ENCODE measurements at regions not wholly inside any gene's neighbourhood (a gene's known extent, or its start where the extent isn't known, plus 50 kb on each side); places are given as distances from the start of the nearest gene placed in this dataset.
"Not testable (repeated sequence)": the region's sequence is repeated elsewhere in the genome, so short reads cannot be mapped to it uniquely, and the experiment has no call there.

DNA sequence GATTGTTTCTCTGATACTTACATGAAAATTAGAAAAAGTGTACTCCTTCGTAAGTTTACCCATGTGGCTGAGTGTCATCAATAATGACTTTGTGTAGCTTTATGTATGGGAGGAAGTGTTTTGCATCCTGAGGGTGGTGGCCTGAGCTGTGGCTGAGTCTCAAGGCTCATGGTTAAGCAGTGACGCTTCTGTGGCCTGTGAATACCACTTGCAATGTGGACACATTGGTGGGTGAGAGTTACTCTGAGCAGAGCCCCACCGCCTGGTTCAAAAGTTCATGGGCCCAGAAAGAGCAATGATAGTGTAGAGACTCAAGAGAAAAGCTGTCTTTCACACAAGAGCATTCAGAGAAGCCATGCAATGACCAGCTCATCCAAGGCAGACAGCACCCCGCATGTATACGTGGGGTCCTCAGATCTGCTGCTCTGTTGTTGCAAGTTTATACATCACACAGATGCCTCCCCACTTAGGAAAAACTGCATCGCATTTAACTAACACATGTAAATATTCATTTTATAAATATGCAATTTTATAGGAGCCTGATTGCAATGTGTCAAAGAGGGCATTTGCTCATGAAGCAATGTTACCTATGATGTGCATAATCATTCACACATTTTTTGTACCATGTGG, 55.1 kb upstream of the FRMD6 start:
- Histone ChIP-seq H3K4me1 (ENCODE audit: control insufficient read depth, insufficient read depth, low read length, poor library complexity, severe bottlenecking) (peaks cover 7% of the 10 kb centered on the region), H3K9me3 (ENCODE audit: control insufficient read depth, low read length) (no peaks in the 10 kb centered on the region), H3K4me3 (ENCODE audit: extremely low read depth, insufficient read depth, low read length, poor library complexity, severe bottlenecking) (no peak overlapping the region), H3K36me3 (ENCODE audit: control insufficient read depth, insufficient read depth, low read length) (no peaks in the 10 kb centered on the region), H3K27ac (ENCODE audit: low read depth, low read length, severe bottlenecking) (no peak overlapping the region)
- WGBS, 2 experiments (ENCODE audit: insufficient coverage in 2 of 2) = 89 to 95% methylated on average over 4 to 5 of the region's 6 CpGs

- no peaks in the 10 kb centered on the region for H3K36me3 ChIP-seq (ENCODE audit: control insufficient read depth, insufficient read depth, low read length)
- peaks cover 7% of the 10 kb centered on the region for H3K4me1 ChIP-seq (ENCODE audit: control insufficient read depth, insufficient read depth, low read length, poor library complexity, severe bottlenecking)
- H3K27ac ChIP-seq (ENCODE audit: low read depth, low read length, severe bottlenecking) = no peak overlapping the region
- 87 to 97% methylated on average over 6 of the region's 7 CpGs for WGBS, 2 experiments (ENCODE audit: insufficient coverage in 2 of 2)
- H3K4me3 ChIP-seq (ENCODE audit: extremely low read depth, insufficient read depth, low read length, poor library complexity, severe bottlenecking) = no peak overlapping the region
- no peaks in the 10 kb centered on the region for H3K9me3 ChIP-seq (ENCODE audit: control insufficient read depth, low read length)
Observed at GRCh38 chr14:51597261-51598001, 54.3 kb upstream of the FRMD6 start.

DNA sequence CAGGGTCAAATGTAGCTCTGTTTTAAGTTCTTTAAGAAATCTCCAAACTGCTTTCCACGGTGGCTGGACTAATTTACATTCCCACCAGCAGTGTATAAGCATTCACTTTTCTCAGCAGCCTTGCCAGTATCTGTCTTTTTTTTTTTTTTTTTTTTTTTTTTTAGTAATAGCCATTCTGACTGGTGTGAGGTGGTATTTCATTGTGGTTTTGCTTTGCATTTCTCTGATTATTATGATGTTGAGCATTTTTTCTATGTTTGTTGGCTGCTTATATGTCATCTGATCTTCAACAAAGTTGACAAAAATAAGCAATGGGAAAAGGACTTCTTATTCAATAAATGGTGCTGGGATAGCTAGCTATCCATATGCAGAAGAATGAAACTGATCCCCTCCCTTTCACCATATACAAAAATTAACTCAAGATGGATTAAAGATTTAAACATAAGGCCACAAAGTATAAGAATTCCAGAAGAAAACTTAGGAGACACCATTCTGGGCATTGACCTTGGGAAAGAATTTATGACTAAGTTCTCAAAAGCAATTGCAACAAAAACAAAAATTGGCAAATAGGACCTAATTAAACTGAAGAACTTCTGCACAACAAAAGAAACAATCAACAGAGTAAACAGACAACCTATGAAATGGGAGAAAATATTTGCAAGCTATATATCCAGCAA, 52.6 kb upstream of the FRMD6 start:
- H3K9me3 ChIP-seq (ENCODE audit: control insufficient read depth, low read length); H3K4me1 ChIP-seq (ENCODE audit: control insufficient read depth, insufficient read depth, low read length, poor library complexity, severe bottlenecking); H3K27ac ChIP-seq (ENCODE audit: low read depth, low read length, severe bottlenecking); H3K36me3 ChIP-seq (ENCODE audit: control insufficient read depth, insufficient read depth, low read length); H3K4me3 ChIP-seq (ENCODE audit: extremely low read depth, insufficient read depth, low read length, poor library complexity, severe bottlenecking): not testable (repeated sequence)
- no CpG with 5 or more reads among the region's 1 CpG for WGBS, 2 experiments (ENCODE audit: insufficient coverage in 2 of 2)

DNA sequence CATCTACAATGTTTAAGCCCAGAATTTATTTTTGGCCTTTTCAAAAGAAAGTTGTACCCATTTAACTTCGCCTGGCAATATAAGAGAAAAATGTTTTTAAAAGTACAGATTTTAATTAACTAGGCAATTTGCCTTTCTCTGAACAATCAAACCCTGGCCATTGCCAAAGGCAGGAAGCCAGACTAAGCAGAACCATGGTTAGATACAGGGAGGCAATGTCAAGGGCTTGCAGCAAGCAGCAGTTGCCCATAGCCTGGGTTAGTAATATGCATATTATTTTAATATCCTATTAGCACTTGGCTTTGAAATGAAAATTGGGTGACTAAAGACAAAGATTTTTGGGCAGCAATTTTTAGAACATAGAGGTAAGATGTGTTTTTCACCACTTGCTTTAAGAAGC, 51.1 kb upstream of the FRMD6 start:
- no CpG with 5 or more reads among the region's 1 CpG for WGBS, 2 experiments (ENCODE audit: insufficient coverage in 2 of 2)
- Histone ChIP-seq H3K4me3 (ENCODE audit: extremely low read depth, insufficient read depth, low read length, poor library complexity, severe bottlenecking) (no peak overlapping the region), H3K36me3 (ENCODE audit: control insufficient read depth, insufficient read depth, low read length) (no peaks in the 10 kb centered on the region), H3K9me3 (ENCODE audit: control insufficient read depth, low read length) (no peaks in the 10 kb centered on the region), H3K27ac (ENCODE audit: low read depth, low read length, severe bottlenecking) (no peak overlapping the region), H3K4me1 (ENCODE audit: control insufficient read depth, insufficient read depth, low read length, poor library complexity, severe bottlenecking) (peaks cover 7% of the 10 kb centered on the region)

All from mesodermal cell (in vitro differentiated cells).